HepG2 (cell line): ENCODE measurements at regions not wholly inside any gene's neighbourhood (a gene's known extent, or its start where the extent isn't known, plus 50 kb on each side); places are given as distances from the start of the nearest gene placed in this dataset.

Source experiments
- ARID5B ChIP-seq: IDR thresholded peaks from 2 replicates; pipeline ENCODE4 v1.4.0; 2020; ENCODE audit warnings: mild to moderate bottlenecking, missing genetic modification reagents
- MAFF ChIP-seq: IDR thresholded peaks from 2 replicates; pipeline ENCODE4 v1.6.1; 2011; ENCODE audit warnings: low read depth, low read length, improper control_type of control experiment
- SMAD9 ChIP-seq: sonication (generic); formaldehyde crosslinking; IDR thresholded peaks from 2 replicates; pipeline ENCODE4 v1.5.1; 2020; ENCODE audit warnings: mild to moderate bottlenecking, missing genetic modification reagents
- ZNF607 ChIP-seq: sonication (generic); formaldehyde crosslinking; IDR thresholded peaks from 2 replicates; pipeline ENCODE4 v1.5.1; 2020; ENCODE audit warnings: missing genetic modification reagents, mild to moderate bottlenecking, borderline replicate concordance
- ZNF678 ChIP-seq: sonication (generic); formaldehyde crosslinking; IDR thresholded peaks from 2 replicates; pipeline ENCODE4 v1.4.0; 2020; ENCODE audit warnings: mild to moderate bottlenecking, missing genetic modification reagents
- ZNF7 ChIP-seq: IDR thresholded peaks from 2 replicates; pipeline ENCODE4 v1.6.1; 2016; ENCODE audit warnings: missing biosample characterization, missing genetic modification reagents
- TF ChIP-seq, protein P1 (sequence below): sonication (generic); formaldehyde crosslinking; IDR thresholded peaks from 2 replicates; pipeline ENCODE4 v1.8.1; 2022; ENCODE audit warnings: low read depth, mild to moderate bottlenecking, missing genetic modification reagents

DNA sequence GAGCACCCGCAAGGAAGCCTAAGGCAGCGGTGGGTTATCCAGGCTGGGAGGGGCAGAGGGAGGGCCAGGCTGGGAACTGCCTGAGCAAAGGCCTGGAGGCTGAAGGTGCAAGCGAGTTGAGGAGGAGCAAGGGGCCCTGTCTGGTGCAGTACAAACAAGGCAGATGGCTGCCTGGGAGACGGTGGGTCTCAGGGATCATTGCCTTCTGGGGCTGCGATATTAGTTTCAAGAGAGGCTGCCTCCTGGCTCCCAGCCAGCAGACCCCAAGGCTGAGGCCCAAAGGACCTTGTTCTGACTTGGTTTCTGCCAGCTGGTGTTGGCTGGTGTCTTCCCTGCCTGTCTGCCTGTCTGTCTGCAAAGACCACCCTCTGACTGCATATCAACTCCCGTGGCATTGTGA lies 154.0 kb downstream of the IRF8 start (continued):
- no peak for TF ChIP-seq ZNF678 (CRISPR knock-in tag)
- TF ChIP-seq SMAD9 (CRISPR knock-in tag) = no peak
- TF ChIP-seq ZNF7 (CRISPR knock-in tag) = no peak
- TF ChIP-seq ARID5B = no peak
- TF ChIP-seq, protein P1, sequence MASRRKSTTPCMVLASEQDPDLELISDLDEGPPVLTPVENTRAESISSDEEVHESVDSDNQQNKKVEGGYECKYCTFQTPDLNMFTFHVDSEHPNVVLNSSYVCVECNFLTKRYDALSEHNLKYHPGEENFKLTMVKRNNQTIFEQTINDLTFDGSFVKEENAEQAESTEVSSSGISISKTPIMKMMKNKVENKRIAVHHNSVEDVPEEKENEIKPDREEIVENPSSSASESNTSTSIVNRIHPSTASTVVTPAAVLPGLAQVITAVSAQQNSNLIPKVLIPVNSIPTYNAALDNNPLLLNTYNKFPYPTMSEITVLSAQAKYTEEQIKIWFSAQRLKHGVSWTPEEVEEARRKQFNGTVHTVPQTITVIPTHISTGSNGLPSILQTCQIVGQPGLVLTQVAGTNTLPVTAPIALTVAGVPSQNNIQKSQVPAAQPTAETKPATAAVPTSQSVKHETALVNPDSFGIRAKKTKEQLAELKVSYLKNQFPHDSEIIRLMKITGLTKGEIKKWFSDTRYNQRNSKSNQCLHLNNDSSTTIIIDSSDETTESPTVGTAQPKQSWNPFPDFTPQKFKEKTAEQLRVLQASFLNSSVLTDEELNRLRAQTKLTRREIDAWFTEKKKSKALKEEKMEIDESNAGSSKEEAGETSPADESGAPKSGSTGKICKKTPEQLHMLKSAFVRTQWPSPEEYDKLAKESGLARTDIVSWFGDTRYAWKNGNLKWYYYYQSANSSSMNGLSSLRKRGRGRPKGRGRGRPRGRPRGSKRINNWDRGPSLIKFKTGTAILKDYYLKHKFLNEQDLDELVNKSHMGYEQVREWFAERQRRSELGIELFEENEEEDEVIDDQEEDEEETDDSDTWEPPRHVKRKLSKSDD (CRISPR knock-in tag) = no peak
- TF ChIP-seq ZNF607 (CRISPR knock-in tag) = no peak
- TF ChIP-seq MAFF = no peak
